ENCODE measurements at regions not wholly inside any gene's neighbourhood (a gene's known extent, or its start where the extent isn't known, plus 50 kb on each side); places are given as distances from the start of the nearest gene placed in this dataset.

- Histone ChIP-seq H2AFZ (ENCODE audit: low read length) (no peak overlapping the region), H3K36me3 (replicated peaks; ENCODE audit: insufficient read depth, low read length) (no peaks in the 10 kb centered on the region), H3K27me3 (replicated peaks; ENCODE audit: insufficient read depth, low read length) (no peaks in the 10 kb centered on the region), H3K9me2 (replicated peaks; ENCODE audit: insufficient read depth, low read length) (no peaks in the 10 kb centered on the region), H3F3A (ENCODE audit: insufficient read depth, low read length) (no peaks in the 10 kb centered on the region), H3K9ac (ENCODE audit: low read length) (no peak overlapping the region), H3K79me2 (ENCODE audit: low read length) (no peaks in the 10 kb centered on the region), H3K4me2 (ENCODE audit: low read depth, low read length) (no peak overlapping the region), H3K27ac (ENCODE audit: low read length) (no peak overlapping the region), H4K20me1 (ENCODE audit: insufficient read depth, low read length) (no peaks in the 10 kb centered on the region), H3K4me1 (ENCODE audit: low read length) (no peaks in the 10 kb centered on the region), H3K4me3 (ENCODE audit: low read length) (no peak overlapping the region), H3K9me3 (replicated peaks; ENCODE audit: insufficient read depth, low read length) (no peaks in the 10 kb centered on the region)
- DNase-seq = no peak
- no peak for TF ChIP-seq CTCF (IDR thresholded peaks at IDR 0.05; ENCODE audit: low read length)
These were observed 152.1 kb downstream of the SPP2 start for GRCh38 chr2:234202601-234203000.

GRCh38 chr2:234199996-234200395 is 149.5 kb downstream of the SPP2 start:
- no peaks in the 10 kb centered on the region for H3F3A ChIP-seq (ENCODE audit: insufficient read depth, low read length)
- no peak overlapping the region for H3K4me3 ChIP-seq (ENCODE audit: low read length)
- no peak for DNase-seq
- H4K20me1 ChIP-seq (ENCODE audit: insufficient read depth, low read length) = no peaks in the 10 kb centered on the region
- no peak overlapping the region for H3K4me2 ChIP-seq (ENCODE audit: low read depth, low read length)
- no peaks in the 10 kb centered on the region for H3K27me3 ChIP-seq (replicated peaks; ENCODE audit: insufficient read depth, low read length)
- H3K9me3 ChIP-seq (replicated peaks; ENCODE audit: insufficient read depth, low read length) = no peaks in the 10 kb centered on the region
- H3K4me1 ChIP-seq (ENCODE audit: low read length) = no peaks in the 10 kb centered on the region
- no peaks in the 10 kb centered on the region for H3K36me3 ChIP-seq (replicated peaks; ENCODE audit: insufficient read depth, low read length)
- no peak overlapping the region for H3K9ac ChIP-seq (ENCODE audit: low read length)
- no peaks in the 10 kb centered on the region for H3K79me2 ChIP-seq (ENCODE audit: low read length)
- TF ChIP-seq EZH2phosphoT487 (IDR thresholded peaks at IDR 0.05; ENCODE audit: low read length) (no peak), EZH2 (optimal IDR thresholded peaks at IDR 0.05; ENCODE audit: low read depth, low read length) (no peak), CTCF (IDR thresholded peaks at IDR 0.05; ENCODE audit: low read length) (no peak)
- no peak overlapping the region for H2AFZ ChIP-seq (ENCODE audit: low read length)
- H3K27ac ChIP-seq (ENCODE audit: low read length) = no peak overlapping the region
- no peaks in the 10 kb centered on the region for H3K9me2 ChIP-seq (replicated peaks; ENCODE audit: insufficient read depth, low read length)

GRCh38 chr2:234198976-234199375 is 148.5 kb downstream of the SPP2 start:
- DNase-seq = no peak
- H3K27ac ChIP-seq (ENCODE audit: low read length) = no peak overlapping the region
- H3K4me2 ChIP-seq (ENCODE audit: low read depth, low read length) = no peak overlapping the region
- no peaks in the 10 kb centered on the region for H3K9me3 ChIP-seq (replicated peaks; ENCODE audit: insufficient read depth, low read length)
- H3K27me3 ChIP-seq (replicated peaks; ENCODE audit: insufficient read depth, low read length) = no peaks in the 10 kb centered on the region
- H3K36me3 ChIP-seq (replicated peaks; ENCODE audit: insufficient read depth, low read length) = no peaks in the 10 kb centered on the region
- H4K20me1 ChIP-seq (ENCODE audit: insufficient read depth, low read length) = no peaks in the 10 kb centered on the region
- no peak overlapping the region for H2AFZ ChIP-seq (ENCODE audit: low read length)
- H3K4me3 ChIP-seq (ENCODE audit: low read length) = no peak overlapping the region
- H3K9ac ChIP-seq (ENCODE audit: low read length) = no peak overlapping the region
- no peaks in the 10 kb centered on the region for H3K9me2 ChIP-seq (replicated peaks; ENCODE audit: insufficient read depth, low read length)
- no peaks in the 10 kb centered on the region for H3F3A ChIP-seq (ENCODE audit: insufficient read depth, low read length)
- no peaks in the 10 kb centered on the region for H3K4me1 ChIP-seq (ENCODE audit: low read length)
- no peak for TF ChIP-seq CTCF (IDR thresholded peaks at IDR 0.05; ENCODE audit: low read length)
- H3K79me2 ChIP-seq (ENCODE audit: low read length) = no peaks in the 10 kb centered on the region

- H3K27ac ChIP-seq (ENCODE audit: low read length) = no peak overlapping the region
- H3K4me3 ChIP-seq (ENCODE audit: low read length) = no peak overlapping the region
- no peak overlapping the region for H3K4me2 ChIP-seq (ENCODE audit: low read depth, low read length)
- no peak for DNase-seq
- H3K27me3 ChIP-seq (replicated peaks; ENCODE audit: insufficient read depth, low read length) = no peaks in the 10 kb centered on the region
- no peaks in the 10 kb centered on the region for H4K20me1 ChIP-seq (ENCODE audit: insufficient read depth, low read length)
- H3K4me1 ChIP-seq (ENCODE audit: low read length) = no peaks in the 10 kb centered on the region
- no peak overlapping the region for H2AFZ ChIP-seq (ENCODE audit: low read length)
- no peaks in the 10 kb centered on the region for H3F3A ChIP-seq (ENCODE audit: insufficient read depth, low read length)
- H3K9ac ChIP-seq (ENCODE audit: low read length) = no peak overlapping the region
- H3K79me2 ChIP-seq (ENCODE audit: low read length) = no peaks in the 10 kb centered on the region
- no peak for TF ChIP-seq EZH2phosphoT487 (IDR thresholded peaks at IDR 0.05; ENCODE audit: low read length)
- TF ChIP-seq EZH2 (optimal IDR thresholded peaks at IDR 0.05; ENCODE audit: low read depth, low read length) = no peak
- TF ChIP-seq CTCF (IDR thresholded peaks at IDR 0.05; ENCODE audit: low read length) = no peak
- H3K9me2 ChIP-seq (replicated peaks; ENCODE audit: insufficient read depth, low read length) = no peaks in the 10 kb centered on the region
- no peaks in the 10 kb centered on the region for H3K36me3 ChIP-seq (replicated peaks; ENCODE audit: insufficient read depth, low read length)
- no peaks in the 10 kb centered on the region for H3K9me3 ChIP-seq (replicated peaks; ENCODE audit: insufficient read depth, low read length)
These were observed 145.0 kb downstream of the SPP2 start for GRCh38 chr2:234195516-234195915.
